ENCODE measurements at regions not wholly inside any gene's neighbourhood (a gene's known extent, or its start where the extent isn't known, plus 50 kb on each side); places are given as distances from the start of the nearest gene placed in this dataset.

- TF ChIP-seq, protein P1, sequence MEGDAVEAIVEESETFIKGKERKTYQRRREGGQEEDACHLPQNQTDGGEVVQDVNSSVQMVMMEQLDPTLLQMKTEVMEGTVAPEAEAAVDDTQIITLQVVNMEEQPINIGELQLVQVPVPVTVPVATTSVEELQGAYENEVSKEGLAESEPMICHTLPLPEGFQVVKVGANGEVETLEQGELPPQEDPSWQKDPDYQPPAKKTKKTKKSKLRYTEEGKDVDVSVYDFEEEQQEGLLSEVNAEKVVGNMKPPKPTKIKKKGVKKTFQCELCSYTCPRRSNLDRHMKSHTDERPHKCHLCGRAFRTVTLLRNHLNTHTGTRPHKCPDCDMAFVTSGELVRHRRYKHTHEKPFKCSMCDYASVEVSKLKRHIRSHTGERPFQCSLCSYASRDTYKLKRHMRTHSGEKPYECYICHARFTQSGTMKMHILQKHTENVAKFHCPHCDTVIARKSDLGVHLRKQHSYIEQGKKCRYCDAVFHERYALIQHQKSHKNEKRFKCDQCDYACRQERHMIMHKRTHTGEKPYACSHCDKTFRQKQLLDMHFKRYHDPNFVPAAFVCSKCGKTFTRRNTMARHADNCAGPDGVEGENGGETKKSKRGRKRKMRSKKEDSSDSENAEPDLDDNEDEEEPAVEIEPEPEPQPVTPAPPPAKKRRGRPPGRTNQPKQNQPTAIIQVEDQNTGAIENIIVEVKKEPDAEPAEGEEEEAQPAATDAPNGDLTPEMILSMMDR (IDR thresholded peaks at IDR 0.05; ENCODE audit: insufficient read depth, low read depth, low read length), result no peak
- no peak for TF ChIP-seq EZH2 (IDR thresholded peaks at IDR 0.05; ENCODE audit: insufficient read depth, low read length)
Observed at GRCh38 chr12:77243345-77243744, 178.0 kb upstream of the E2F7 start.

Data from astrocyte (in vitro differentiated cells and primary cell).